ENCODE measurements at regions not wholly inside any gene's neighbourhood (a gene's known extent, or its start where the extent isn't known, plus 50 kb on each side); places are given as distances from the start of the nearest gene placed in this dataset.

DNA sequence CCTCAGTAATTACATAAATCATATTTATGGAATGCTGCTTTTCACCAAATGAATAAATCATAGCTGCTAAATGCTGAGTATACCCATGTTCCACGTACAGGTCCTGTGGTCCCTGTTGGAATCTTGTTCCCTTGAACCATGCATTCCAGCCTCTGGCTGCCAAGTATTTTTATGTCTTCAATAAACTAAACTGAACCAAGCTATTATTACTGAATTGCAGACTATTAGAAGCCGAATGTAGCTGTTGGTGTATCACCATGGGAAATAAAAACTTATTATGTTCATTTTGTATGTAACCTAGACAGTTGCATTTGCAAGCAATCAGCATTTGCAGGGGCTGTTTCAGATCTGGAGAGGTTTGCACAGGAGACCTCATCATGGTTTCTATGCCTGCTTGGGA is 362.4 kb downstream of the ADCYAP1 start:
- H3K9ac ChIP-seq (ENCODE audit: low read length), result no peak overlapping the region
- Mint-ChIP-seq H3K9me3 (ENCODE audit: unreplicated experiment) (no peaks in the 10 kb centered on the region), H3K27me3 (ENCODE audit: low read depth, unreplicated experiment) (no peaks in the 10 kb centered on the region), H3K27ac (ENCODE audit: unreplicated experiment) (no peak overlapping the region), H3K36me3 (ENCODE audit: low read depth, unreplicated experiment) (no peaks in the 10 kb centered on the region), H3K4me1 (ENCODE audit: low read depth, unreplicated experiment) (no peaks in the 10 kb centered on the region), H3K4me3 (ENCODE audit: unreplicated experiment) (no peak overlapping the region)
- no peaks in the 10 kb centered on the region for H3K27me3 ChIP-seq (ENCODE audit: insufficient read depth, low read length)
- H3K79me2 ChIP-seq (ENCODE audit: insufficient read depth, low read length), result no peaks in the 10 kb centered on the region
- H3K9me3 ChIP-seq (ENCODE audit: insufficient read depth, low read depth, low read length), result no peaks in the 10 kb centered on the region
- no peak overlapping the region for H3K4me2 ChIP-seq (ENCODE audit: low read length)
- H3K36me3 ChIP-seq (ENCODE audit: insufficient read depth, low read length), result no peaks in the 10 kb centered on the region
- H3K4me3 ChIP-seq (ENCODE audit: insufficient read depth, low read depth, low read length), result no peak overlapping the region
- TF ChIP-seq, protein P1, sequence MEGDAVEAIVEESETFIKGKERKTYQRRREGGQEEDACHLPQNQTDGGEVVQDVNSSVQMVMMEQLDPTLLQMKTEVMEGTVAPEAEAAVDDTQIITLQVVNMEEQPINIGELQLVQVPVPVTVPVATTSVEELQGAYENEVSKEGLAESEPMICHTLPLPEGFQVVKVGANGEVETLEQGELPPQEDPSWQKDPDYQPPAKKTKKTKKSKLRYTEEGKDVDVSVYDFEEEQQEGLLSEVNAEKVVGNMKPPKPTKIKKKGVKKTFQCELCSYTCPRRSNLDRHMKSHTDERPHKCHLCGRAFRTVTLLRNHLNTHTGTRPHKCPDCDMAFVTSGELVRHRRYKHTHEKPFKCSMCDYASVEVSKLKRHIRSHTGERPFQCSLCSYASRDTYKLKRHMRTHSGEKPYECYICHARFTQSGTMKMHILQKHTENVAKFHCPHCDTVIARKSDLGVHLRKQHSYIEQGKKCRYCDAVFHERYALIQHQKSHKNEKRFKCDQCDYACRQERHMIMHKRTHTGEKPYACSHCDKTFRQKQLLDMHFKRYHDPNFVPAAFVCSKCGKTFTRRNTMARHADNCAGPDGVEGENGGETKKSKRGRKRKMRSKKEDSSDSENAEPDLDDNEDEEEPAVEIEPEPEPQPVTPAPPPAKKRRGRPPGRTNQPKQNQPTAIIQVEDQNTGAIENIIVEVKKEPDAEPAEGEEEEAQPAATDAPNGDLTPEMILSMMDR (IDR thresholded peaks at IDR 0.05; ENCODE audit: insufficient read depth, low read depth, low read length), result no peak
- no peak for TF ChIP-seq EZH2 (IDR thresholded peaks at IDR 0.05; ENCODE audit: insufficient read depth, low read length)
- no peak overlapping the region for H2AFZ ChIP-seq (ENCODE audit: low read depth, low read length)
- H3K27ac ChIP-seq (ENCODE audit: low read depth, low read length), result no peak overlapping the region
- no peaks in the 10 kb centered on the region for H3K4me1 ChIP-seq (ENCODE audit: insufficient read depth, low read length)
- DNase-seq (ENCODE audit: low read depth) (no peak), FAIRE-seq (no peak)
- H4K20me1 ChIP-seq (ENCODE audit: insufficient read depth, low read length), result no peaks in the 10 kb centered on the region

DNA sequence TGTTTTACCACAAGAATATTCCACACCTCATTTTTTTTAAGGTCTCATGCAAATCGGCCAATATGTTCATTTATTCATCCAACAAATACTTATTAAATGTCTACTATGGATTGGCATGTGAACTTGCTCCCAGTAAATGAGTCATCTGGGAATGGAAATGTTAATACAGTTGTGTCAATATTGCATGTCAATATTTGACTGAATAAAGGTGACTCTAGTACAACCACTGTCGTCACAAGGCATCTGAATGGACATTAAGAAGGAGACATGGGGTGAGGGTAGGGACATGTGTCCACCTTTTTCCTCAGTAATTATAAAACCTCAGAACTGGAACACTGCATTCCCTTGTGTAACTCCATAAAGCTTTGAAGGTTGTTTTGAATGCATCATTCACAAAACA is 365.4 kb downstream of the ADCYAP1 start:
- no peaks in the 10 kb centered on the region for H3K27me3 ChIP-seq (ENCODE audit: insufficient read depth, low read length)
- H3K36me3 ChIP-seq (ENCODE audit: insufficient read depth, low read length), result no peaks in the 10 kb centered on the region
- H3K9me3 Mint-ChIP-seq (ENCODE audit: unreplicated experiment), result no peaks in the 10 kb centered on the region
- H3K27ac ChIP-seq (ENCODE audit: low read depth, low read length), result no peak overlapping the region
- H3K9ac ChIP-seq (ENCODE audit: low read length), result no peak overlapping the region
- H3K27ac Mint-ChIP-seq (ENCODE audit: unreplicated experiment), result no peak overlapping the region
- H3K4me3 ChIP-seq (ENCODE audit: insufficient read depth, low read depth, low read length), result no peak overlapping the region
- H3K9me3 ChIP-seq (ENCODE audit: insufficient read depth, low read depth, low read length), result no peaks in the 10 kb centered on the region
- H3K4me1 Mint-ChIP-seq (ENCODE audit: low read depth, unreplicated experiment), result no peaks in the 10 kb centered on the region
- H2AFZ ChIP-seq (ENCODE audit: low read depth, low read length), result no peak overlapping the region
- no peaks in the 10 kb centered on the region for H3K36me3 Mint-ChIP-seq (ENCODE audit: low read depth, unreplicated experiment)
- TF ChIP-seq, protein P1 (IDR thresholded peaks at IDR 0.05; ENCODE audit: insufficient read depth, low read depth, low read length), result no peak
- TF ChIP-seq EZH2 (IDR thresholded peaks at IDR 0.05; ENCODE audit: insufficient read depth, low read length), result no peak
- FAIRE-seq (no peak), DNase-seq (ENCODE audit: low read depth) (no peak)
- no peaks in the 10 kb centered on the region for H4K20me1 ChIP-seq (ENCODE audit: insufficient read depth, low read length)
- H3K4me2 ChIP-seq (ENCODE audit: low read length), result no peak overlapping the region
- no peaks in the 10 kb centered on the region for H3K79me2 ChIP-seq (ENCODE audit: insufficient read depth, low read length)
- no peak overlapping the region for H3K4me3 Mint-ChIP-seq (ENCODE audit: unreplicated experiment)
- H3K27me3 Mint-ChIP-seq (ENCODE audit: low read depth, unreplicated experiment), result no peaks in the 10 kb centered on the region
- no peaks in the 10 kb centered on the region for H3K4me1 ChIP-seq (ENCODE audit: insufficient read depth, low read length)

DNA sequence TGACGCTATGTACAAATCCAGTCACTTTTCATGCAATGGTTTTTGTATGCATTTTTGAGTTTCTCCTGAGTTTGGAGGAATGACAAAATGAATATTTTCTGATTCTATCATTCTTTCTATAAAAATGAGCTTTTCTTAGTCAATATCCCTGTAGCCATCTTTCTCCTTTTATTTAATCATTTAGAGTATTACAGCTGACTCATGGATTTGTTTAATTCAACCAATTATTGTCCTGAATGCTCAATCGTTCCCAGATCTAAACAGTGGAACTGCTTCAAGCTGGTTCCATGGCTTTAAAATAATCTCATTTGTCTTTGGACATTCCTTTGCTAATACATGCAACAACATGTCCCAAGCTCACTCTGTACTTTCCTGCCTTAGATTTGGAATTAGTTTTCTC is 368.8 kb downstream of the ADCYAP1 start:
- H3K9me3 Mint-ChIP-seq (ENCODE audit: unreplicated experiment), result no peaks in the 10 kb centered on the region
- H3K27ac Mint-ChIP-seq (ENCODE audit: unreplicated experiment), result no peak overlapping the region
- no peaks in the 10 kb centered on the region for H4K20me1 ChIP-seq (ENCODE audit: insufficient read depth, low read length)
- DNase-seq (ENCODE audit: low read depth) (no peak), FAIRE-seq (no peak)
- H3K27me3 ChIP-seq (ENCODE audit: insufficient read depth, low read length), result no peaks in the 10 kb centered on the region
- H3K9ac ChIP-seq (ENCODE audit: low read length), result no peak overlapping the region
- H3K4me3 ChIP-seq (ENCODE audit: insufficient read depth, low read depth, low read length), result no peak overlapping the region
- H3K27me3 Mint-ChIP-seq (ENCODE audit: low read depth, unreplicated experiment), result no peaks in the 10 kb centered on the region
- no peaks in the 10 kb centered on the region for H3K4me1 ChIP-seq (ENCODE audit: insufficient read depth, low read length)
- no peaks in the 10 kb centered on the region for H3K4me1 Mint-ChIP-seq (ENCODE audit: low read depth, unreplicated experiment)
- H3K79me2 ChIP-seq (ENCODE audit: insufficient read depth, low read length), result no peaks in the 10 kb centered on the region
- H3K4me2 ChIP-seq (ENCODE audit: low read length), result no peak overlapping the region
- no peak for TF ChIP-seq EZH2 (IDR thresholded peaks at IDR 0.05; ENCODE audit: insufficient read depth, low read length)
- TF ChIP-seq, protein P1 (IDR thresholded peaks at IDR 0.05; ENCODE audit: insufficient read depth, low read depth, low read length), result no peak
- H2AFZ ChIP-seq (ENCODE audit: low read depth, low read length), result no peak overlapping the region
- no peak overlapping the region for H3K4me3 Mint-ChIP-seq (ENCODE audit: unreplicated experiment)
- no peaks in the 10 kb centered on the region for H3K36me3 Mint-ChIP-seq (ENCODE audit: low read depth, unreplicated experiment)
- H3K36me3 ChIP-seq (ENCODE audit: insufficient read depth, low read length), result no peaks in the 10 kb centered on the region
- peaks cover 2% of the 10 kb centered on the region for H3K9me3 ChIP-seq (ENCODE audit: insufficient read depth, low read depth, low read length)
- no peak overlapping the region for H3K27ac ChIP-seq (ENCODE audit: low read depth, low read length)

All from astrocyte (in vitro differentiated cells and primary cell).